ENCODE measurements at regions not wholly inside any gene's neighbourhood (a gene's known extent, or its start where the extent isn't known, plus 50 kb on each side); places are given as distances from the start of the nearest gene placed in this dataset.
"Not testable (repeated sequence)": the region's sequence is repeated elsewhere in the genome, so short reads cannot be mapped to it uniquely, and the experiment has no call there.

DNA sequence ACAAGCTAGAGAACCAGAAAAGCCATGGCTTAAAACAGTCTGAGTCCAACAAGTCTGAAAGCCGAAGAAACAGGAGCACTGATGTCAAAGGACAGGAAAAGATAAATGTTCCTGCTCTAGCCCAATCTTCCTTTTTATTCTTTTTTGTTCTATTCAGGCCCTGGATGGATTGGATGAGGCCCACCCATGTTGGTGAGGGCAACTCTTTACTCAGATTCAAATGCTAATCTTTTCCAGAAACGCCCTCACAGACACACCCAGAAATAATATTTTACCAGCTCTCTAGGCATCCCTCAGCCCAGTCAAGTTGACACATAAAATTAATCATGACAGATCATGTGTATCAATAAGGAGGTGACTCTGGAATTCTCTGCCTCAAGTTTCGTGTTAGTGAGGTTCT lies 1002.7 kb downstream of the STPG2 start:
- no peaks in the 10 kb centered on the region for H3K36me3 ChIP-seq (ENCODE audit: insufficient read depth, low read length)
- no peak overlapping the region for H3K4me2 ChIP-seq (ENCODE audit: low read length)
- H3K9ac ChIP-seq (ENCODE audit: low read length), result no peak overlapping the region
- TF ChIP-seq EZH2 (IDR thresholded peaks at IDR 0.05; ENCODE audit: borderline replicate concordance, low read length) (no peak), CTCF (IDR thresholded peaks at IDR 0.05; ENCODE audit: low read length) (no peak)
- H3K27ac ChIP-seq (ENCODE audit: low read depth, low read length, poor library complexity, severe bottlenecking), result no peak overlapping the region
- H3K4me1 ChIP-seq (ENCODE audit: insufficient read depth, low read length, severe bottlenecking), result no peaks in the 10 kb centered on the region
- no peak overlapping the region for H2AFZ ChIP-seq (ENCODE audit: low read length)
- H3K79me2 ChIP-seq (ENCODE audit: insufficient read depth, low read length), result no peaks in the 10 kb centered on the region
- no peaks in the 10 kb centered on the region for H4K20me1 ChIP-seq (ENCODE audit: insufficient read depth, low read length)
- no peaks in the 10 kb centered on the region for H3K9me3 ChIP-seq (ENCODE audit: low read length)
- no peaks in the 10 kb centered on the region for H3K9me2 ChIP-seq (ENCODE audit: low read depth, low read length)
- no peaks in the 10 kb centered on the region for H3F3A ChIP-seq (ENCODE audit: insufficient read depth, low read length)
- no peak overlapping the region for H3K4me3 ChIP-seq (ENCODE audit: low read depth, low read length, poor library complexity, severe bottlenecking)
- H3K27me3 ChIP-seq (ENCODE audit: insufficient read depth, low read length), result no peaks in the 10 kb centered on the region

GRCh38 chr4:97141332-97141731 lies 1001.9 kb downstream of the STPG2 start:
- not testable (repeated sequence) for H3K36me3 ChIP-seq (ENCODE audit: insufficient read depth, low read length); H2AFZ ChIP-seq (ENCODE audit: low read length); H3K9ac ChIP-seq (ENCODE audit: low read length); H3K79me2 ChIP-seq (ENCODE audit: insufficient read depth, low read length); H3K27me3 ChIP-seq (ENCODE audit: insufficient read depth, low read length); H3K4me2 ChIP-seq (ENCODE audit: low read length); H3K9me2 ChIP-seq (ENCODE audit: low read depth, low read length); H3K4me3 ChIP-seq (ENCODE audit: low read depth, low read length, poor library complexity, severe bottlenecking); H3K27ac ChIP-seq (ENCODE audit: low read depth, low read length, poor library complexity, severe bottlenecking); H3K4me1 ChIP-seq (ENCODE audit: insufficient read depth, low read length, severe bottlenecking); H3K9me3 ChIP-seq (ENCODE audit: low read length); H3F3A ChIP-seq (ENCODE audit: insufficient read depth, low read length); H4K20me1 ChIP-seq (ENCODE audit: insufficient read depth, low read length)

DNA sequence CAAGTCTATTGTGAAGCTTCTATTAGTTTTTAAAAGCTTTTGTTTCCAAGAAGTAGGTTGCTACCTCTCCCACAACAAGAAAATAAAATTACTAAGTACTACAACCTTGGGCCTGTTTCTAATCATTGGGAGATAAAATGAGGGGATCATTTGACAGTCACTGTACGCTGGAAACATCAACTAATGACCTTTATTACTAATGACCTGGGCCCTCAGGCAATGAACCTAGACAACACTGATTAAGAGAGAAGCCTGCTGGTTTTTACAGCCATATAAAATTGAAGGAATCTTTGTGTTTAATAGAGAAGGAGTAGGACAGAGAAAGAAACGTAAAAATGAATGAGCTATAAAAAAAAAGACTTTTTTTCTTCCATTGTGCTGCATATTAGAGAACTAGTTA lies 1000.9 kb downstream of the STPG2 start:
- H3K27ac ChIP-seq (ENCODE audit: low read depth, low read length, poor library complexity, severe bottlenecking), result no peak overlapping the region

More for the DNA sequence above, 1000.9 kb downstream of the STPG2 start:
- Histone ChIP-seq H3K4me2 (ENCODE audit: low read length) (no peak overlapping the region), H3K9me3 (ENCODE audit: low read length) (no peaks in the 10 kb centered on the region), H3K4me1 (ENCODE audit: insufficient read depth, low read length, severe bottlenecking) (no peaks in the 10 kb centered on the region), H3K36me3 (ENCODE audit: insufficient read depth, low read length) (no peaks in the 10 kb centered on the region), H4K20me1 (ENCODE audit: insufficient read depth, low read length) (no peaks in the 10 kb centered on the region), H3K79me2 (ENCODE audit: insufficient read depth, low read length) (no peaks in the 10 kb centered on the region), H3K4me3 (ENCODE audit: low read depth, low read length, poor library complexity, severe bottlenecking) (no peak overlapping the region), H3K9me2 (ENCODE audit: low read depth, low read length) (no peaks in the 10 kb centered on the region), H3K9ac (ENCODE audit: low read length) (no peak overlapping the region), H3K27me3 (ENCODE audit: insufficient read depth, low read length) (no peaks in the 10 kb centered on the region), H2AFZ (ENCODE audit: low read length) (no peak overlapping the region), H3F3A (ENCODE audit: insufficient read depth, low read length) (no peaks in the 10 kb centered on the region)
- TF ChIP-seq CTCF (IDR thresholded peaks at IDR 0.05; ENCODE audit: low read length), result no peak
- TF ChIP-seq EZH2 (IDR thresholded peaks at IDR 0.05; ENCODE audit: borderline replicate concordance, low read length), result no peak
